ENCODE measurements at regions not wholly inside any gene's neighbourhood (a gene's known extent, or its start where the extent isn't known, plus 50 kb on each side); places are given as distances from the start of the nearest gene placed in this dataset.

DNA sequence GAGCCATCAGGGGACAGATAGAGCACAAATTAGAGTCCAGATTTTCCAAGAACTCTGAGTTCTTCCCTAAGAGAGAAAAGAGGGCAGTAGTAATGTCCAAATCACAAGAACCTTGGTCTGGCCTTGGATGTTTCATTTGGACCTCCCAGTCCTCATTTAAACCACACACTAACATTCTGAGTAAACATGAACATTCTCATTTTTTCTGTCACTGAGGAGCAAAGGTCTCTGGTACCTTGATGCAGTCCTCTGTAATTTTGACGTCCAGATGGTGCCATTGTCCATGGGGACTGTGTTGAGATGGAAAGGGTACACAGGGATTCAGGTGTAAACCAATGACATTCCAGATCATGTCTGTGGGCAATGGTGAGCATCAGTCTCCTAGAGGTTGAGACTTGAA lies 225.4 kb upstream of the PHYHIPL start:
- ATAC-seq (ENCODE audit: low read depth) (no peak), DNase-seq (ENCODE audit: low spot score) (no peak)
- peaks cover 3% of the 10 kb centered on the region for H3K4me1 ChIP-seq (ENCODE audit: insufficient read depth, poor library complexity, severe bottlenecking)
- no peaks in the 10 kb centered on the region for H3K27me3 ChIP-seq (ENCODE audit: insufficient read depth, poor library complexity, severe bottlenecking)
- no peaks in the 10 kb centered on the region for H3K9me3 ChIP-seq (ENCODE audit: severe bottlenecking)
- no peaks in the 10 kb centered on the region for H3K36me3 ChIP-seq (ENCODE audit: low read depth)
- H3K4me3 ChIP-seq (ENCODE audit: severe bottlenecking), result no peak overlapping the region
- no peak overlapping the region for H3K27ac ChIP-seq (ENCODE audit: poor library complexity, severe bottlenecking)
- TF ChIP-seq, protein P1, sequence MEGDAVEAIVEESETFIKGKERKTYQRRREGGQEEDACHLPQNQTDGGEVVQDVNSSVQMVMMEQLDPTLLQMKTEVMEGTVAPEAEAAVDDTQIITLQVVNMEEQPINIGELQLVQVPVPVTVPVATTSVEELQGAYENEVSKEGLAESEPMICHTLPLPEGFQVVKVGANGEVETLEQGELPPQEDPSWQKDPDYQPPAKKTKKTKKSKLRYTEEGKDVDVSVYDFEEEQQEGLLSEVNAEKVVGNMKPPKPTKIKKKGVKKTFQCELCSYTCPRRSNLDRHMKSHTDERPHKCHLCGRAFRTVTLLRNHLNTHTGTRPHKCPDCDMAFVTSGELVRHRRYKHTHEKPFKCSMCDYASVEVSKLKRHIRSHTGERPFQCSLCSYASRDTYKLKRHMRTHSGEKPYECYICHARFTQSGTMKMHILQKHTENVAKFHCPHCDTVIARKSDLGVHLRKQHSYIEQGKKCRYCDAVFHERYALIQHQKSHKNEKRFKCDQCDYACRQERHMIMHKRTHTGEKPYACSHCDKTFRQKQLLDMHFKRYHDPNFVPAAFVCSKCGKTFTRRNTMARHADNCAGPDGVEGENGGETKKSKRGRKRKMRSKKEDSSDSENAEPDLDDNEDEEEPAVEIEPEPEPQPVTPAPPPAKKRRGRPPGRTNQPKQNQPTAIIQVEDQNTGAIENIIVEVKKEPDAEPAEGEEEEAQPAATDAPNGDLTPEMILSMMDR (IDR thresholded peaks at IDR 0.05; ENCODE audit: poor library complexity, severe bottlenecking), result no peak

DNA sequence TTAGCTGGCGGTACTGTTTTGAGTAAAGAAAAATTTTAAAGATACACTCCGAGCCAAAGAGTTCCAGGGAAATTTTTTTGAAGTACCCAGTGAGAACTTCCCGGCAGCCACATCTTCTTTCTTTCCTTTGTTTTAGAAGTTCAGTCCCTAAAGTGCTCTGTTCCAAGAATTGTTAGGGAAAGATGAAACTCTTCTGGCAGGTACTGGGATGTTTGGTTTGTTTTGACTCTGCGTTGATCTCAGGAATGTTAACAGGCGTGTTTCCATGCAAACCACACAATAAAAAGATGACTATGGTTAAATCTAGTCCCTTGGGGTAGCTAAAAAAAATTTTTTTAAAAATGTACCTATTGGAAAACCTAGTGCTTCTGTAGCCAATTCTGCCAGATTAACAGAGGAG lies 224.7 kb upstream of the PHYHIPL start:
- ATAC-seq (ENCODE audit: low read depth), result no peak
- no peaks in the 10 kb centered on the region for H3K9me3 ChIP-seq (ENCODE audit: severe bottlenecking)

DNA sequence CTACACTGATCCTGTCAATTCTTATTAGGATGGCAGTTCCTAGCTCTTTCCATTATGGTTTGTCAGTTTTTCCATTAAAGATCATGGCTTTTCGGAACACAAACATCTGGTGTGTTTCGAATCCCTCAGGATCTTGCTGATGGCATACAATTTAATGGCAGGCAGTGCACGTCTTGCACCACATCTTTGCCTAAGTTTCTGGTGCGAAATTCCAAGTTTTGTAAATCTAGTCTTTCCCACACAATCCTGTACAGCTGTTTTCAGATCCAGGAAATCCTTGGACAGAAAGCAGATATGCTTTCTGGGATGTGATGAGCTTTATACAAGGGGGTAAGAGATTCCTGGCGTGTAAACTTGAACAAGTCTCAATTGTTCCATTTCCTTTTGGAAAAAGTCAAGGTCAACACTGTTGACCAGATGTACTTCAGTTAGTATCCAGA lies 224.3 kb upstream of the PHYHIPL start:
- peaks cover 3% of the 10 kb centered on the region for H3K4me1 ChIP-seq (ENCODE audit: insufficient read depth, poor library complexity, severe bottlenecking)
- no peak for ATAC-seq (ENCODE audit: low read depth)
- H3K4me3 ChIP-seq (ENCODE audit: severe bottlenecking), result no peak overlapping the region
- H3K36me3 ChIP-seq (ENCODE audit: low read depth), result no peaks in the 10 kb centered on the region
- no peak overlapping the region for H3K27ac ChIP-seq (ENCODE audit: poor library complexity, severe bottlenecking)
- DNase-seq (ENCODE audit: low spot score), result no peak
- TF ChIP-seq, protein P1 (IDR thresholded peaks at IDR 0.05; ENCODE audit: poor library complexity, severe bottlenecking), result no peak
- no peaks in the 10 kb centered on the region for H3K27me3 ChIP-seq (ENCODE audit: insufficient read depth, poor library complexity, severe bottlenecking)
- H3K9me3 ChIP-seq (ENCODE audit: severe bottlenecking), result no peaks in the 10 kb centered on the region

More for the DNA sequence above, 224.7 kb upstream of the PHYHIPL start:
- H3K4me1 ChIP-seq (ENCODE audit: insufficient read depth, poor library complexity, severe bottlenecking), result peaks cover 3% of the 10 kb centered on the region
- no peaks in the 10 kb centered on the region for H3K36me3 ChIP-seq (ENCODE audit: low read depth)
- H3K27me3 ChIP-seq (ENCODE audit: insufficient read depth, poor library complexity, severe bottlenecking), result no peaks in the 10 kb centered on the region
- H3K27ac ChIP-seq (ENCODE audit: poor library complexity, severe bottlenecking), result no peak overlapping the region
- TF ChIP-seq, protein P1 (IDR thresholded peaks at IDR 0.05; ENCODE audit: poor library complexity, severe bottlenecking), result no peak
- DNase-seq (ENCODE audit: low spot score), result no peak
- no peak overlapping the region for H3K4me3 ChIP-seq (ENCODE audit: severe bottlenecking)

GRCh38 chr10:58952747-58953466 lies 223.5 kb upstream of the PHYHIPL start:
- TF ChIP-seq, protein P1 (IDR thresholded peaks at IDR 0.05; ENCODE audit: poor library complexity, severe bottlenecking), result peak; percentile 92
- Histone ChIP-seq H3K4me3 (ENCODE audit: severe bottlenecking) (no peak overlapping the region), H3K27ac (ENCODE audit: poor library complexity, severe bottlenecking) (no peak overlapping the region), H3K36me3 (ENCODE audit: low read depth) (no peaks in the 10 kb centered on the region), H3K9me3 (ENCODE audit: severe bottlenecking) (no peaks in the 10 kb centered on the region), H3K4me1 (ENCODE audit: insufficient read depth, poor library complexity, severe bottlenecking) (peaks cover 3% of the 10 kb centered on the region), H3K27me3 (ENCODE audit: insufficient read depth, poor library complexity, severe bottlenecking) (no peaks in the 10 kb centered on the region)
- DNase-seq (ENCODE audit: low spot score) (no peak), ATAC-seq (ENCODE audit: low read depth) (peak; percentile 70)

- Histone ChIP-seq H3K36me3 (ENCODE audit: low read depth) (no peaks in the 10 kb centered on the region), H3K4me3 (ENCODE audit: severe bottlenecking) (no peak overlapping the region), H3K27ac (ENCODE audit: poor library complexity, severe bottlenecking) (no peak overlapping the region), H3K4me1 (ENCODE audit: insufficient read depth, poor library complexity, severe bottlenecking) (peaks cover 3% of the 10 kb centered on the region), H3K9me3 (ENCODE audit: severe bottlenecking) (no peaks in the 10 kb centered on the region), H3K27me3 (ENCODE audit: insufficient read depth, poor library complexity, severe bottlenecking) (no peaks in the 10 kb centered on the region)
- ATAC-seq (ENCODE audit: low read depth) (no peak), DNase-seq (ENCODE audit: low spot score) (no peak)
- TF ChIP-seq, protein P1 (IDR thresholded peaks at IDR 0.05; ENCODE audit: poor library complexity, severe bottlenecking), result no peak
These were observed 222.3 kb upstream of the PHYHIPL start for GRCh38 chr10:58954178-58954577.
